ENCODE measurements at regions not wholly inside any gene's neighbourhood (a gene's known extent, or its start where the extent isn't known, plus 50 kb on each side); places are given as distances from the start of the nearest gene placed in this dataset.
"Not testable (repeated sequence)": the region's sequence is repeated elsewhere in the genome, so short reads cannot be mapped to it uniquely, and the experiment has no call there.

DNA sequence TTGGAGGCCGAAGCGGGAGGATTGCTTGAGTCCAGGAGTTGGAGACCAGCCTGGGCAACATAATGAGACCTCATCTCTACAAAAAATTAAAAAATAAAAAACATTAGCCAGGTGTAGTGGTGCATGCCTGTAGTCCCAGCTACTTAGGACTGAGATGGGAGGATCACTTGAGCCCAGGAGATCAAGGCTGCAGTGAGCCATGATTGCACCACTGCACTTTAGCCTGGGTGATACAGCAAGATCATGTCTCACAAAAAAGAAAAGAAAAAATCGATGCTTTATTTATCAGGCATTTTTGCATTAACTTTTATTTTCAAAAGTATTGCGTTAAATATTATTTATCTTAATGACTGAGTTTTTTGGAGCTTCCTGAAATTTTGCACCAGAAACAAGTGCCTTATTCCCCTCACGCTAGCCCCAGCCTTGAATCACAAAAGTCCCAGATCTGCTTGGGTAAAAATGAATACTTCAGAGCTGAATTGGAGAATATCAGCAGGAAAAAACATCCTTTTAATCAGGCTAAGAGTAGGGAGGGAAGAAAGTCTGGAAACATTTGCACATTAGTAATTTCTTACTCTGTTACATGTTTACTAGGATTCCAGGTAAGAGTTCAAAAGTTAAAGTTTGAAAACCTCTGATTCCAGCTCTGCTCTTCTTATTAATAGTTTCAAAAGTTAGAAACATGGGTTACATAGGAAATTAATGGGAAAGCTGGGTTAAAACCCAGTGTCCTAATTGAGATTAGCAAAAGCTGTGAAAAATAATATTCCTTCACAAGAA is 111.4 kb upstream of the FOXN2 start:
- no peak for DNase-seq (ENCODE audit: low spot score)

DNA sequence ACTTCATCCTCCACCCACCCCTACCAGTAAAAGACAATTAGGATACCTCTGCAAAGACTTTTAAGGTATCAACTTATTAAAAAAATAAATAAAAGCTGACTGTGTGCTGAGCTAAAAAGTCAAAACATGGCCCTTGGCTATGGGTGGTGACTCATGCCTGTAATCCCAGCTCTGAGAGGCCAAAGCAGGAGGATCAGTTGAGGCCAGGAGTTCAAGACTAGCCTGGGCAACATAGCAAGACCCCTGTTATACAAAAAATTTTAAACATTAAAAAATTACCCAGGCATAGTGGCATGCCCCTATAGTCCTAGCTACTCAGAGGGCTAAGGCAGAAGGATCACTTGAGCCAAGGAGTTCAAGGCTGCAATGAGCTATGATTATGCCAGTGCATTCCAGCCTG is 110.8 kb upstream of the FOXN2 start:
- H3K27ac ChIP-seq = no peak overlapping the region
- no peak for DNase-seq (ENCODE audit: low spot score)
- TF ChIP-seq, protein P1, sequence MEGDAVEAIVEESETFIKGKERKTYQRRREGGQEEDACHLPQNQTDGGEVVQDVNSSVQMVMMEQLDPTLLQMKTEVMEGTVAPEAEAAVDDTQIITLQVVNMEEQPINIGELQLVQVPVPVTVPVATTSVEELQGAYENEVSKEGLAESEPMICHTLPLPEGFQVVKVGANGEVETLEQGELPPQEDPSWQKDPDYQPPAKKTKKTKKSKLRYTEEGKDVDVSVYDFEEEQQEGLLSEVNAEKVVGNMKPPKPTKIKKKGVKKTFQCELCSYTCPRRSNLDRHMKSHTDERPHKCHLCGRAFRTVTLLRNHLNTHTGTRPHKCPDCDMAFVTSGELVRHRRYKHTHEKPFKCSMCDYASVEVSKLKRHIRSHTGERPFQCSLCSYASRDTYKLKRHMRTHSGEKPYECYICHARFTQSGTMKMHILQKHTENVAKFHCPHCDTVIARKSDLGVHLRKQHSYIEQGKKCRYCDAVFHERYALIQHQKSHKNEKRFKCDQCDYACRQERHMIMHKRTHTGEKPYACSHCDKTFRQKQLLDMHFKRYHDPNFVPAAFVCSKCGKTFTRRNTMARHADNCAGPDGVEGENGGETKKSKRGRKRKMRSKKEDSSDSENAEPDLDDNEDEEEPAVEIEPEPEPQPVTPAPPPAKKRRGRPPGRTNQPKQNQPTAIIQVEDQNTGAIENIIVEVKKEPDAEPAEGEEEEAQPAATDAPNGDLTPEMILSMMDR (IDR thresholded peaks at IDR 0.05) = no peak
- no peak overlapping the region for H3K4me3 ChIP-seq

More for the DNA sequence above, 111.4 kb upstream of the FOXN2 start:
- no peak overlapping the region for H3K27ac ChIP-seq
- no peak overlapping the region for H3K4me3 ChIP-seq
- TF ChIP-seq, protein P1 (IDR thresholded peaks at IDR 0.05) = no peak

DNA sequence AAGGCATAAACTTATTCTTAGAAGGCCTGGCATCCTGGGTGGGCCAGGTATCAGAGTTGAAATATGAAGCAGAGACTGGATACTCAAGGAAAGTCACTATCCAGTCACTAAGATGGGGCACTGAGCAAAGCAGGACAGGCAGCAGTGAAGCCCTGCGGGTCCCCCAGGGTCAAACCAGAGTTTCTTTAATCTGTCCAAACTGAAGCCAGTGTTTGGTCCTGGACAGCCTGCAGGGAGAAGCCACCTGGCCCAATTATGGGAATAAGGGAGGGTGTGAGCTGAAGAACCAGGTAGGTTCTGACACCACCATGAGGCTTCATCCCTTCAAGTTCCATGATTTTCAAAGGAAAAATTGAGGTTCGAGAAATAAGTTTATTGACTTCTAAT is 109.7 kb upstream of the FOXN2 start:
- TF ChIP-seq, protein P1 (IDR thresholded peaks at IDR 0.05) = no peak
- Histone ChIP-seq H3K27ac (no peak overlapping the region), H3K4me3 (no peak overlapping the region)
- no peak for DNase-seq (ENCODE audit: low spot score)

DNA sequence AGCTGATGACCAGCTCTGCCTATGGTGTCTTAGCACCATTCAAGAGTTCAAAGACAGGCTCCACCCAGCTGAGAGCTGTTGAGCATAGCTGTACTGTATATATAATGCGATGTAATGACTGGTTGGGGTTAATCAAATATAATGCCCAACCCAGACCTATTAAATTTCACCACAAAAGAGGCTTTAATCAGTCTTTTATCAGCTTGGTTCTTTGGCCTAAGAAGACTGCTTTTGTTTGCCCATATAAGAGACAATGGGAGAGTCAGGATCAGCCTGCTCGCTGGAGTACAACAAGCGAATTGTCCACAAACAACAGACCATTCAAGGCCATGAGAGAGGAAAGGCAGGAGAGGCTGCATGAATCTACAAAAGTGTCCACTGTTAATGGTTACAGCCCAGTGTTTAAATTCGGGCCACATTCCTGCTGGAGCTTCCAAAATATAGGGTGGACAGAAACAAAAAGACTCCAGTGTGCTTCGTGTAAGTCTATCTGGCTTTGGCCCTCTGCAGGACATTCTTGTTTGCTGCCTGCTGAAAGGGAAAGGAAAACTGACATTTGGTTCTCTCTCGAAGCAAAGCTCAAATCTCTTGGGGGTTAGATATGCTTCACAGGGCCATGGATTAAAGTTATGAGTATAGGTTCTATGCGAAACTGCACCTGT is 109.2 kb upstream of the FOXN2 start:
- TF ChIP-seq, protein P1 (IDR thresholded peaks at IDR 0.05) = no peak
- no peak for DNase-seq (ENCODE audit: low spot score)
- no peak overlapping the region for H3K4me3 ChIP-seq
- no peak overlapping the region for H3K27ac ChIP-seq

DNA sequence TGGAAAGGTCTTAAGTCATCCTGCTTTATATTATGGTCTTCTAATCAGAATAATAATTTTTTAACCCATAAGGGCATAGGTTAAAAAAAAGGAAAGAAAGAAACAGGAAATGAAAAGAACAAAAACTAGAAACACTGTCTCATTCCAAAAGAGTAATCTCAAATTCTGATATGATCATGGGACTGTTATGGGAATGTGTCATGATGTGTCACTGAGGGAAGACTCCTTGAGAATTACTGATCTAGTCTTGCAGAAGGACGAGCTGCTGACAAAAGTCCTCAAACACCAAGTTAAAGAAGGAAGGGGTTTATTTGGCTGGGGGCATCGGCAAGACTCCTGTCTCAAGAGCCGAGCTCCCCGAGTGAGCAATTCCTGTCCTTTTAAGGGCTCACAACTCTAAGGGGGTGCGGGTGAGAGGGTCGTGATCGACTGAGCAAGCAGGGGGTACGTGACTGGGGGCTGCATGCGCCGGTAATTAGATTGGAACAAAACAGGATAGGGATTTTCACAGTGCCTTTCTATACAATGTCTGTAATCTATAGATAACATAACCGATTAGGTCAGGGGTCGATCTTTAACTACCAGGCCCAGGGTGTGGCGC is 108.3 kb upstream of the FOXN2 start:
- not testable (repeated sequence) for H3K27ac ChIP-seq; H3K4me3 ChIP-seq; DNase-seq (ENCODE audit: low spot score)

DNA sequence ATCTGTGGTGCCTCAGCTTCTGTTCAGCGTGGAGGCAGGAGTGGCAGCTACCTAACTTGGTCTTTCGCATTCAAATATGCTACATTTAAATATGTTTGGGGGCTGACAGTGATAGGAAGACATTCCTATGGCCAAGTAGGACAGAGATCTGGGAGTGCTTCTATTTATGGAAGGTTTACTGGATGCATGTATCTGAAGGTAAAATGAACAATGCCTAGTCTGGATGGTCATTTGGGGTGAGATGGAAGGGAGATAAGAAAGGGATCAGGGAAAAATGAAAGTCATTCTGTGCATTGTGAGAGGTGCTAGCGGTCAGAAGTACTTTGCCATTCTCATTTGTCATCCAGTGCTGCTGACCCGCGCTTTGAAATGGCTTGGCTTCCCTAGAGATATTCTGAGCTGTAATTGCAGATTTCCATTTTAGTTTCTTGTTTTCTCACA is 107.3 kb upstream of the FOXN2 start:
- Histone ChIP-seq H3K27ac (no peak overlapping the region), H3K4me3 (no peak overlapping the region)
- no peak for DNase-seq (ENCODE audit: low spot score)
- TF ChIP-seq, protein P1 (IDR thresholded peaks at IDR 0.05) = no peak

DNA sequence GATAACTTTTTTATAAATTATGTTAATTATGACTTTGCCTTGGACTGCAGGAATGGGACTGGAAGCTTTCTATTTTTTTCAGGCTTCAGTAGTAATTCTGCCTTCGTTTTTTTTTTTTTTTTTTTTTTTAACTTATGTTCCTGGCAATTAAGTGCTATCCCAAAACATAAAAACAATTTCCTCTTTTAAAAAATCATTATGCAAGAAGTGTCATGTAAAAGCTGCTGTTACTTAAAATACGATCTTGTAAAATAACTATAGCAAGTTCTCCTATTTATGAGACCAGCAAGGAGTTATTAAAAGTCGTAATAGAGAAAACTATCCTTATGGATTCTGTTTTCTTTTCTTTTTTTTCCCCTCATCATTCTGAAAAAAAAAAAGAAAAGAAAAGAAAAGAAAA is 106.6 kb upstream of the FOXN2 start:
- TF ChIP-seq, protein P1 (IDR thresholded peaks at IDR 0.05) = no peak

More for the DNA sequence above, 106.6 kb upstream of the FOXN2 start:
- no peak for DNase-seq (ENCODE audit: low spot score)
- H3K27ac ChIP-seq = no peak overlapping the region
- H3K4me3 ChIP-seq = no peak overlapping the region

All from coronary artery (tissue), 2 donors.